Activated CD4-positive, alpha-beta T cell treated with anti-CD3 and anti-CD28 coated beads, Interleukin-10, Interleukin-2, amounts not matched to agents 100 ng/mL and 50 ng/mL, durations not matched to agents 16 hours and 8 hours (primary cell): ENCODE measurements at regions not wholly inside any gene's neighbourhood (a gene's known extent, or its start where the extent isn't known, plus 50 kb on each side); places are given as distances from the start of the nearest gene placed in this dataset.
A peak's percentile ranks its signal among the peaks of the same experiment; 100 is the strongest.

Experiments used
- DNase-seq: peaks from one replicate; pipeline ENCODE4 v3.0.0-alpha.2; 2020

DNA sequence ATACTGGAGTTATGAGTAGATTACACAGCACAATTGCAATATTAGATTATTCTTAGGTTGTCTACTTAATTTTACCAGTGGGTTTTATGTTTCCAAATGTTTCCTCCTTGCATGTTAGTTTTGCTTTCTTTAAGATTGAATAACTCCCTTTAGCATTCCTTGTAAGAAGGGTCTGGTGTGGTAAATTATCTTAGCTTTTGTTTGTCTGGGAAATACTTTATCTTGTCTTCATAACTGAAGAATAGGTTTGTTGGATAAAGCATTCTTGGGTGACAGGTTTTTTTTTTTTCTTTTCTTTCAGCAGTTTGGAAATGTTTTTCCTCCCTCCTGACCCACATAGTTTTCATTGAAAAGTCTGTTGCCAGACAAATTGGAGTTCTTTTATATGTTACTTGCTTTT, 531.1 kb downstream of the ANXA1 start:
- DNase-seq: no peak

DNA sequence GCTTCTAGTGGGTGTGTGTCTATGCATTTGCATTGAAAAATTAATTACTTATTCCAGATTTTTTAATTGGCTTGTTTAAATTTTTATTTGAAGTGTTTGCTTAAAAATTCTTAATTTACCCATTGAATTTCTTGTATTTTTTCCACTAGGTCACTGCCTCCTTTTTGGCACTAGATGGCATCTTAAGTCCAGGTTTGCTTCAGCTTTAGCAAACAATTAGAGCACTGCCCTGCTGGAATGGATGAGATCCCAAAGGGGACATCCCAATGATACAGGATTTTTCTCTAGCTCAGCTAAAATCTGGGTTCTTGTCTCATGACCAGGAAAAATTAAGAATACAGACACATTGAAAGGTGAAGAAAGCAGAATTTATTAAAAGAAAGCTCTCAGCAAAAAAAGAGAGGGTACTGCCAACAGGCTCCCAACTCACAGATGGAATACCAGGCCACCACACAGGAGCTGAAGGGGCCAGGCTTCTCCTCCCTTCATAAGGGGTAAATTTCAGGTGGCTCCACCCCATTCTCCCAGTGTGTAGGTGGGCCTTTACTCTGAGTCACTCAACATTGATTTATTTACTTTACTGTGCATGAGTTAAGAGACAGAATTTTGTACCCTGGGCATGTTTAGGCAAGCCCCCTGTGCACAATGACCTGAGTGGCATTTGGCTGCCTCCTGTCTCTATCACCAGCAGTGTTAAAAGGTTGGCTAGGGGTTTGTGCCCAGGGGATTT, 532.4 kb downstream of the ANXA1 start:
- peak; percentile 0 for DNase-seq

DNA sequence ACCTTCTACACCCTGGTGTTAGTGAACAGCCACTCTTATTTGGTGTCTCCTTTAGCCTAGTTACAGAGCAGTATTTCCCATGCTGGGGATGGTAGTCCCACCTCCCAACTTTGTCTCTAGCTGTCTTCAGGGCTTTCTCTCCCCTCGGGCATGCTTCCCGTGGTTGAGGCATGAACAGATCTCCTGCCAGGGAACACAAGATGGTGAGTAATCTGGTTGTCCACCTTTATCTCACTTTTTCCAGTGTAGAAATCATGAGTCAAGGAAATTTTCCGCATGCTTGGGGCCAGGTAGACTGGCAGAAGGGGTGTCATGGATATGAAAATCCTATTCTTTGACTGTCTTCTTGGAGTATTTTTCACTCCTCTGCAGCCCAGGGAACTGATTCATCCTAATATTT, 532.9 kb downstream of the ANXA1 start:
- DNase-seq: no peak

DNA sequence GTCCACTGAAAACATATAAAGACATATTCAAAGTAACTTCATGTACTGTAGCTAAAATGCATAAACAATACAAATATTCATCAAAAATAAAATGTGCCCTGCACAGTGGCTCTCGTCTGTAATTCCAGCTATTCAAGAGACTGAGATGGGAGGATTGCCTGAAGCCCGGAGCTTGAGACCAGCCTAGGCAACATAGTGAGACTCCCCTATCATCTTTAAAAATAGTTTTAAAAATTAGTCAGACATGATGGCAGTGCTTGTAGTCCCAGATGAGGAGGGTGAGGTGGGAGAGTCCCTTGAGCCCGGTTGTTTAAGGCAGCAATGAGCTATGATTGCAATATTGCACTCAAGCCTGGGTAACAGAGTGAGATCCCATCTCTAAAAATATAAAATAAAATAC, 534.1 kb downstream of the ANXA1 start:
- no peak for DNase-seq

DNA sequence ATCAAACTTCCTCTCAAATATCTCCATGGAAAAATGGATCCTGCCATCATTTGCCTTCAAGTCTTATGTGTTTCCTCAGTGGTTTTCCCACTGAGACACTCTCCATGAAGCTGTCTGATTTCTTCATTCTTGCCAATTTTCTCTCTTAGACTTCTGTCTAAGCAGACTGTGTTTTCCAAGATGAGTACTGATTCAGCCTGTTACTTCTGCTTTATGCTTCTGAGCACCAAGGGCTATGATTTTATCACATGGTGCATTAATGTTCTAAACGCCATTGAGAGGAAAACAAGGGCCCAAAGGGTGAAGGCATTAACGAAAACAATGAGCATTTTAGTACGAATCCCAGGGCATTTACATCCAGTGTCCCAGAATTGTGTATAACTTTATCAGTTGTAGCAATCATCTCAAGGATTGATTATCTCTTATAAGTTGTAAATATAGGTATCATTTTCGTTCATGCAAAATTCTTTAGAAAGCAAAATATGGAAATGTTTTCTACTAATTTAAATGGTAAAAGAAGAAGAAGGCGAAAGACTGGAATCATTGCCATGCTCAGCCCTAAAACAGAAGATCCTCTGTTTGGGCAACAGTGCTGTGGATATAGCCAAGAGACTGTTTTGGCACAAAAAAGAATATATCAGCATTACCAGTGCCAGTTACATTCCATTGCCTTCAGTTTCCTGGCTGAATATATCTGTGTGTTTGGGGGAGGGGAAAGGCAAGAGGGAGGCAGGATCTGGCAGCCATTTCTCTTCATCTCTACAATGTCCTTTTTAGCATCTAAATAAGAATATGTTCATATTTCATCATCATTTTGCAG, 537.6 kb downstream of the ANXA1 start:
- no peak for DNase-seq

DNA sequence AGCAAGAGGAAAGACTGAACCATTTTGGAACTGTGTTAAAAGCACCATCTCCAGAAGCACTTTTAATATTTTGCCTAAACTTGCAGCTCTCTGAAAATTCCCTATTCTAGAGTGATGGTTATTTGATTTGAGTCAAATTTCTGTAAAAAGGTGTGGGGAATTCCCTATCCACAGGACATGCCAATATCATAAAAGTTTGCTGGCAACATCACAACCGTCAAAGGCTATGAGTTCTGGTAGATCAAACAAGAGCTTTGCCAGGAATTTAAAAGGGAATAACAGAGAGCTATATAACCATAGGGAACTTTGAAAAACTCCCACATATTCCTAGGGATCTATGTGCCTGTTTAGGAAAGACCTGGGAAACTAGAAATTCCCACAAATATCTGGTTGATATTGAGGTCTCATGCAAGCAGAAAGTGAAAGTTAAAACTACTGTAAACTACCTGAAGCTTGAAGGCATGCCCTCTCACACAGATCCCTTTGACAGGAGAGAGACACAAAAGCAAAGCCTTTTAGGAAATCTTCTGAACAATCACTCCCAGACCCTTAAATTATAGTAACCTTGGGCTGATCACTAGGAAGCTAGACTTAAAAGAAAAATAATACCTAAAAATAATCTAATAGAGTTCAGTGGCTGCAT, 549.9 kb downstream of the ANXA1 start:
- no peak for DNase-seq

DNA sequence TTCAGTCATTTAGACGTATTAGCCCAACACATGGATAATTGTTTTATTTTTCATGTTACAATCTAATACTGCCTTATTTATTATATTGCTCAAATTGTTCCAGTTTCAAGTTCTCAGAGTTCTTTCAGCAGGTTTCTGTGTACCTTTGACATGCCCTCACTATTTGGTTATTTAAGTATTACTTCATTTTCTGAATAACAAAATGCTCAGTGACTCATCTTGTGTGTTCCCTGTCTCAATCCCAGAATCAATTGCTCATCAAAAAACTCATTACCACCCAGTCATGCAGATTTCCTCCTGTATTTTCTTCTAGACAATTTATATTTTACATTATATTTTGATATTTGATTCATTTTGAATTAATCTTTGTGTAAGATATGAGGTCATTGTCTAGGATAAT, 562.6 kb downstream of the ANXA1 start:
- no peak for DNase-seq

DNA sequence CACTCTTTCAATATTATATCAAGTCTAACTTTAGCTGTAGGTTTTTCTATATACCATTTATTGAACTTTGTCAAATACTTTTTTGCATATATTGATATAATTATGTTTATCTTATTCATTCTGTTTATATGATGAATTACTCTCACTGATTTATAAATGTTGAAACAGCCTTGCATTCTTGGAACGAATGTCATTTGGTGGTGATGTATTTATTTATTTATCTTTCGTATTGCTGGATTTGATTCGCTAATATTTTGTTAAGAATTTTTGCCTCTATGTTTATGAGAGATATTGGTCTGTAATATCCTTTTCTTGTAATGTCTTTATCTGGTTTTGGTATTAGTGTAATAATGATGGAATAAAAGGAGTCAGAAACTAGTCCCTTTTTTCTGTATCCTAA, 563.9 kb downstream of the ANXA1 start:
- no peak for DNase-seq

DNA sequence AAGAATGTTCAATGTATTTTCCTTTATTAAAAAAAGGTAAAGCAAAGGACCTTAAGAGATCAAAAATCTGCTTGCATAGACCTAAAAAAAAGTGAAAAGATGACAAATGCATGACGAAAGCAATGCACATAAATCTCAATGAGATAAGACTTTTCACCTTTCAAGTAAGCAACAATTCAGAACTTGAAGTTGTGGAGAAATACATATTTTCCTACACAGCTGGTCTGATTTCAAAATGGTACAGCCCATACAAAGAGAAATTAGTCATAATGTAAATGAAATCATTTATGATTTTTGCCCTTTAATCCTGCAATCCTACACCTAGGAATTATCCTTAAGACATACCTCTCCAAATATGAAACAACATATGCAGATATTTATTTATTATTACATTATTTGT, 568.0 kb downstream of the ANXA1 start:
- DNase-seq: no peak

DNA sequence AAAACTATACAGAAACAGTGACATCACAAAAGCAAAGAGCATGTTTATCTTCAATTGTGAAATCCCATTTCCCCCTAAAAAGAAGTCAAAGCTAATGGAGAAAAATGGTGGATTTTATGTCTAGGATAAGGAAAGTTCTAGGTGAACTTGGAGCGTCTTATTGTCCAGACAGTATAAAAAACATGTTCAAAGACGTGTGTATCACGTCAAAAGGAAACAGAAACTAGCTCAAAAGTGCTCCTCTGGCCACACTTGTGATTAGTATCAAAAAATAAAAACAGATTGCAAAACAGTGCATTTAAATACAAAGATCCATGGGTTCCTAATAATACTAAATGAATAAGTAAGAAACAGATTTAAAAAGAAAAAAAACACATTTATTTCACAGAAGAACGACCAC, 568.9 kb downstream of the ANXA1 start:
- no peak for DNase-seq

DNA sequence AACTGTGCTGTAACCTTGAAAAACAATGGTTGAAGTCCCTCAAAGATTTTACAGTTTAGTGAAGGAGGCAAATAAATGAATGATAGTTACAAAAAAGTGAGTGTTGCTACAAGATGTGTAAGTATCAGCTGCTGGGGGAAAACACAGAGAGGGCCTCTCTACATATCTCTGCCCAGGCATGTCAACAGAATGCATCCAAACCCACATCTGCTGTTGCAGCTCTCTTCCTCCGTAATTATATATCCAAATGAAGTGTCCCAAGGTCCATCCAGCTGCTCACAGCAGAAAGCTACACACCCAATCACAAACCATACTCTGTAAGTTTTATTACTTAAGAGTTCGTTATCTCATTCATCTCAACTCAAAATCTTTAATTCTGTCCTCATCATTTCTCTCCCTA, 584.6 kb downstream of the ANXA1 start:
- DNase-seq: no peak

DNA sequence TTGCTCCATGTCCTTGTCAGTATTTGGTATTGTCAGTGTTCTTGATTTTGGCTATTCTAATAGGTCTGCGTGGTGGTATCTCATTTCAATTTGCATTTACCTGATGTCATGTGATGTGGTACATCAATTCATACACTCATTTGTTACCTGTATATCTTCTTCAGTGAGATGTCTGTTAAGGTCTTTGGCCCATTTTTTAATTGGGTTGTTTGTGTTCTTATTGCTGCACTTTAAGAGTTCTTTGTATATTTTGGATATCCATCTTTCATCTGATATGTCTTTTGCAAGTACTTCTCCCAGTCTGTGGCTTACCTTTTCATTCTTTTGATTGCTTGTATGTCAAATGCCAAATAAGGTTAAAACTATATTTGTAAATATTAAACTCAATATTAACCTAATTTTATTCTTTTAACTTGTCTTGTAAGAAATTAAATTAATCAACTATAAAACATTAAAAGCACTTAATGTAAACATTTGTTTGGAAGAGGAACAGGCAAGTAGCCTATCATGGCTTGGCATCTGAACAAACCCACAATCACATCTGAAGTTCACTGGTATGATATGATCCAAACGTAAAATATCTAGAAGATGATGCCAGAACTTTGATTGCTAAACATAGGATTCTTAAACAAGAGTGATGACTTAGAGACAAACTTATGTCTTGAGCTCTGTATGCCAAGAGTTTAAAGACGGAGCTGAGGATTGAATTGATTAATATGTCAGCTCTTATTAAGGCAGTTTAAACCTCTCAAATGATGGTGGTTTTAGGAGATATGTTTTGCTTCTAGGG, 587.3 kb downstream of the ANXA1 start:
- no peak for DNase-seq

DNA sequence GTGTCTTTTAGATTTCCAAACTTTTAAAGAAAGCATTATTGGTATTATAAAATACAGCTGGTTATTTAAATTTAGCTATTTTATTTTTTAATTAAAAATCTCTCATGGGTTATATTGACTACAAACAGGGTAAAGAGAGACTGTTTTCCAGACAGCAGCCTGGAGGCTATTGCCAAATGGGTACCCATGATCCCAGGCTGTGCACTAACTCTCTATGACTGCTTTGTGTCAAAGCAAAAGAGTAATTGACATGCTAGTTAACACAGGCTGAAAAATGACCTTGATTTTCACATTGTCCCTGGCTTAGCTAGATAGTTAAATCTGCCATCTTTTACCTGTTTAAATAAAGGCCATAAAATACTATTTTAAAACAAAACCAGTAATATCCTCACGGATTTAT, 589.7 kb downstream of the ANXA1 start:
- DNase-seq: no peak

DNA sequence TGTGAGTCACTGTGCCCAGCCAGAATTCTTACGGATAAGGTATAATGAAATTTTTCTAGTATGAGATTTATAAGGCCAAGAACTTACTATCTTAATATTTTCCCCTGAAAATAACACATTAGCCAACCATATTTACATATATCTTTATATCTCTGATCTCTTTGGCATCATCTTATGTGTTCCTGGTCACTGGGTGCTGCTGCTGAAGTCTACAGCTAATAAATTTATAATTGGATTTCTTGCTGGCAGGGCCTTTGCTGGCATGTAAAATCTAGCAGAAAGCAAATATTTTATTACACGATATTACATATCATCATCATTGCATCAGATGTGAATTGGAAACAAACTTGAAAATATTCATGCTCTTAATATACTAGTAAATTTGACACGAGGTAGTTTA, 590.7 kb downstream of the ANXA1 start:
- DNase-seq: no peak

DNA sequence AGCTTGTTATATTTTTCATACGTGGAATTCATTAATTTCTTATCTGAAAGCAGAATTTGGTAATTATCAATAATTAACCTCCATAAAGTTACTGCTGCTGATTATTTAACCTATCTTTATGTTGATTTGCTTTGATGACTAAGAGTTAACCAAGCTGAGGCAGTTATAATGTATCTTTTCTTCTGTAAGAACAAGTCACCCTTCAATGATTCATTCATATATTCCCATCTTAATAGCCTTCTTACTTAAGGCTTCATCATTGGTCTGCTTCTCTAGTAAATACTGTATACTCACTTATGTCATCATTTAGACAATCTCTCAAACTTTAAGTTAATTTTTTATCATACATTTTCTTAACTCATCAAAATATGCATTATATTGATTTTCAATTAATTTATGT, 592.2 kb downstream of the ANXA1 start:
- DNase-seq: no peak

DNA sequence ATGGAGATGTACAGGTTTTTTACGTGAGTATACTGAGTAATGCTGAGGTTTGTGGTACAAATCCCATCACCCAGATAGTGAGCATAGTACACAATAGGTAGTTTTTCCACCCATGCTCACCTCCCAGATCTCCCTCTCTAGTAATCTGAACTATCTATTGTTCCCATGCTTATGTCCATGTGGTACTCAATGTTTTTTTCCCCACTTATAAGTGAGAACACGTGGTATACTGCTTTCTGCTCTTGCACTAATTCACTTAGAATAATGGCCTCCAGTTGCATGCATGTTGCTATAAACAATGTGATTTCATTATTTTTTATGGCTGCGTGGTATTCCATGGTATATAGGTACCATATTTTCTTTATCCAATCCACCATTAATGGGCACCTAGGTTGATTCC, 593.9 kb downstream of the ANXA1 start:
- no peak for DNase-seq

DNA sequence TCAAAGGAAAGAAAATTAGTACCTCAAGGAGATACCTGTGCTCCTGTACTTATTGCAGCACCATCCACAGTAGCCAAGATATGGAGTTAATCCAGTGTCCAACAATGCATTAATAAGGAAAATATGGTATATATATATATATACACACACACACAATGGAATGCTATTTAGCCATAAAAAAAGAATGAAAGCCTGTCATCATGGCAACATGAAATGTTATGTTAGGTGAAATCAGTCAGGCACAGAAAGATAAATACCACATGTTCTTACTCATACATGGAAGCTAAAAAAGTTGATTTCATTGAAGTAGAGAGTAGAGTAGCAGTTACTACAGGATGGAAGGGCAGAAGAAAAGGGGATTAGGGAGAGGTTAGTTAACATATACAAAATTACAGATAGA, 601.5 kb downstream of the ANXA1 start:
- DNase-seq: no peak

DNA sequence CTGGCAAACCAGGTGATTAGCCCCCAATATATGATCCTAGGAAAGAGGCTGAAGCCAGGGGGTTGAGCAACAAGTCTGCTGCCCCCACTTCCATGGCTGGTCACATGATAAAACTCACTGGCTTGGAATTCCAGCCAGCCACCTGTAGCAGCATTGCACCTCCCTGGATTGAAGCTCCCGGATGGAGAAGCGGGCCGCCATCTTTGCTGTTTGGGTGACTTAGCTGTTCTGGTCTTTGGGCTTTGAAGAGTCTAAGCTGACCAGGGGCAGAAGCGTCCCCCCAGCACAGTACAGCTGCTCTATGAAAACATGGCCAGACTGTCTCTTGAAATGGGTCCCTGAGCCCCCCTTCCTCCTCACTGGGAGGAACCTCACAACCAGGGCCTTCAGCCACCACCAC, 610.2 kb downstream of the ANXA1 start:
- no peak for DNase-seq

DNA sequence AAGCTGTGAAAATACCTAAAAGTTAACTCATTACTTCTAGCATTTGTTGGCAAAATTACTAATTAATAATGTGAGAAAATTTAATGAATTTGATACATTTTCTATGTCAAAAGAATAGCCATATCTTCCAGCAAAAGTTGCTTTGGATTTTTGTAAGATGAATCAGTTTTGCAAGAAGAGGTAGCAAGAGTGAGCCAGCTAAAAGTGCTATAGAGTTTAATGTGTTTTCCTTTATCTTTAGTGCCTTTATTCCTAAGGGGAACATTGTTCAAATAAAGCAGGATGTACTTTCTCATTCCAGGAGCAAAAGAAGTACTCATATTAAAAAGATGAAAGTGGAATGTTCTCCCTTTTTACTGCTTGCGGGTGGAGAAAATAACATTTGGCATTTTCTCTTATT, 622.2 kb downstream of the ANXA1 start:
- no peak for DNase-seq

DNA sequence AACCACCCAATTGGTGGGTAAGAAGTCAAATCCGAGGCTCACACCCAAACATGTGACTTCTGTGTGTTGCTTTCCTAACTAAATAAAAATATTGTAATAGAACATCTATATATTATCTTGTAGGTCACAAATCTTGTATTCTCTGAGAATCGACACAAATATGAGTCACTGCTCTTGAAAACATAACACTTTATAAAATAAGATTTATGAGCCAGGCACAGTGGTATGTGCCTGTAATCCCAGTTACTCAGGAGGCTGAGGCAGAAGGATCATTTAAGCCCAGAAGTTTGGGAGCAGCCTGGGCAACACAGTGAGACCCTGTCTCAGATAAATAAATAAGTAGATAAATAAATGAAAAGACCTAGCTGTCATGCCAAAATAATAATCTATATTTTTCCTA, 624.1 kb downstream of the ANXA1 start:
- DNase-seq: no peak

DNA sequence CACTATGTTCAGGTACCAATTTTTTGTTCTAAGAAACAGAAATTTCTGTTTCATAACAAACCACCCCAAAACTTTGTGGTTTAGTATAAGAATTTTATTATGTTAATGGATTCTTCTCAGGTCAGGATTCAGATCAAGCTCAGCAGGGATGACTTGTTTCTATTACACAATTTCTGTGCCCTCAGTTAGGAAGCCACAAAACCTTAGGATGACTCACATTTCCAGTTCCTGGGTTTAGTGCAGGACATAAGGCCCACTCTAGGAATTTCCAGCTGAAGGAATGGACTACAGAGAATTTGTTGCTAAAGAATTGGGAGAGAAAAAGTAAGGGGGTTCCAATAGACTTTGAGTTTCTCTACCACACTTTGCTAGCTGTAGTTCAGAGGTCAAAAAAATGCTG, 629.3 kb downstream of the ANXA1 start:
- DNase-seq: no peak

DNA sequence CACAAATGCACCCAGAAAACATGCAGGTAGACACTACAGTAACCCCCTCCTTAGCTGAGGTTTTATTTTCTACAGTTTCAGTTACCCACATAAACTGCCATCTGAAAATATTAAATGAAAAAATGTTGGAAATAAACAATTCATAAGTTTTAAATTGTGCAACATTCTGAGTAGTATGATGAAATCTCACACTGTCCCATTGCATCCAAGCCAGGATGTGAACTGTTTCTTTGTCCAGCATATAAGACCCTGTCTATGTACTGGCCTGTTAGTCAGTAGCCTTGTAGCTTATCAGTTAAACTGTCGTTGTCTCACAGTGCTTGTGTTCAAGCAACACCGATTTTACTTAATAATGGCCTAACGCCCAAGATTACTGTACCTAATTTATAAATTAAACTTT, 630.5 kb downstream of the ANXA1 start:
- DNase-seq: no peak

DNA sequence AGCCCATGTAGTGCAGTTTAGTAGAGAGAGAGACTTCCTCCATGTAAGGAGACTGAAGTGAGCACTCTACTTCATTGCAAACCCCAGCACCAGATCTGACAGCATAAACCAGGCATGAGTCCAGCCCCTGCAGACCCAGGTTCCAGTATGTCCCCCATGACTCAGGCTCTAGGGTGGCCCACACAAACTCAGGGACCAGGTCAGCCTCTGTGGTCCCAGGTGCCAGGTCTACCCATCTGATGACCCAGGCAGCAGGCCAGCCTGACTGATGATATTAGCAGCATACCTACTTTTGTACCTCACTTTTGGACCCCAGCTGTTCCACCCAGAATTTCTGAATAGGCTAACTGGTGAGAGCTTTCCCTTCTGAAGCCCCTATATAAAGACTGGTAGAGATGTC, 647.8 kb downstream of the ANXA1 start:
- DNase-seq: no peak
